Fibroblast of skin of back (primary cell): ENCODE measurements at regions not wholly inside any gene's neighbourhood (a gene's known extent, or its start where the extent isn't known, plus 50 kb on each side); places are given as distances from the start of the nearest gene placed in this dataset.
A peak's percentile ranks its signal among the peaks of the same experiment; 100 is the strongest.

Source experiments
- DNase-seq: peaks from one replicate; pipeline ENCODE4 v3.0.0-alpha.2; 2013

DNA sequence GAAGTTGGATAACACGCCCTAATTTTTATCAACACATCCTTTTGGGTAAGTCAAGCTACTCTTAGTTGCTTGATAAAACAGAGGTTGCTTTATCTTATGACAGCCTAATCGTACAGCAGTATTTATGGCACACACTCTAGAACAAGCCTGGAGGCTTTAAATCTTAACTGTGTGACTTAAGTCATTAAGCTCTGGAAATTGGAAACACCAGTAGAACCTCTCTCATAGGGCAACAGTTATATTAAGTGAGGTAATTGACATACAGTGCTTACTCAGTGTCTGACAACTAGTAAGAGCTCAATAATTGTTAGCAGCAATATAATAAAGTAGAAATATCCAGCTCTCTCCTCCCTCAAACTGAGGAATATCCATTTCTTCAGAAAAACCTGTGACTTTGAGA, 808.9 kb upstream of the WWC1 start:
- DNase-seq: no peak

DNA sequence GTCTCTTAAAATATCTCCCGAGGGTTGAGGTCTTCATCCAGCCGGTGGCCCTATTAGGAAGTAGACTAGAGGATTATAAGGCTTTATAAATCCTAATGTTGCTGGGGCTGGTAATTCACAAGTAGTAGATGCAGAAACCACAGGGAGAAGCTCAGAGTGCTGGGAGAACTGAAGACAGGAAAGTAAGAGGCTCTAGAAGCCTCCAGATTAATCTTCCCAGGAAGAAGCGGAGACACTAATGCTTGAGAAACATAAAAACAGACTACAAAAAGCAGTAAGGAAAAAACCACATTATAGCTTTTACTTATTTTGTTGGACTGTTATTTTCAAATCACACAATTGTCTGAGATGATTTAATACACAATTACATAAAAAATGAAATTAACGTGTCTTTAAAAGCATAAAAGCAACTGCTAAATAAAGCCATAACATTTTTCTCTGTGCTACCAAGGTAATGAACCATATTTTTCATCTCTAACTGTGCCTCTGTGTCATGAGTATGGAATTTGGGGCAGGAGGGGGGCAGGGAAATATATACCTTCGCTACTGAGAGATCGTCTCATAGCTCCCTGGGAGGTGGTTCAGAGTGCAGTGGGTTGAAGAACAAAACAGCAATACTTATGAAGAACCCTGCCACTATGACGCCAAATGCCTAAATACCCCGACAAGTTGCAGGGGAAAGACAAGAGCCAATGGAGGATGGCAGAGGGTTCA, 806.2 kb upstream of the WWC1 start:
- DNase-seq: peak; percentile 49

DNA sequence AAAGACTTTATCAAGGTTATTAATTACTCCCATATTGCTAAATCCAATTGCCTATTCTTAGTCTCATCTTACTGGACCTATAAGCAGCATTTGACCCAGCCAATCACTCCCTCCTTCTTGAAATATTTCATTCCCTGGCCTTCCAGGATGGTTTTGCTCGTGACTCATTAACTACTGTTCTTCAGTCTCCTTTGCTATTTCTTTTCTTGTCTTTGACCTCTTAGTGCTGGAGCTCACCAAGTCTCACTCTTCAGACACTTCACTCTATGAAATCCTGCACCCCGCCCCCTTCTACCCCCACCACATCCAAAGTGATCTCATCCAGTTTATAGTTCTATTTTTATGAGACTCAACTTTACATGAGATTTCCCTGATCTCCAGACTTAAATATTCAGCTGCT, 803.1 kb upstream of the WWC1 start:
- DNase-seq: peak; percentile 34

DNA sequence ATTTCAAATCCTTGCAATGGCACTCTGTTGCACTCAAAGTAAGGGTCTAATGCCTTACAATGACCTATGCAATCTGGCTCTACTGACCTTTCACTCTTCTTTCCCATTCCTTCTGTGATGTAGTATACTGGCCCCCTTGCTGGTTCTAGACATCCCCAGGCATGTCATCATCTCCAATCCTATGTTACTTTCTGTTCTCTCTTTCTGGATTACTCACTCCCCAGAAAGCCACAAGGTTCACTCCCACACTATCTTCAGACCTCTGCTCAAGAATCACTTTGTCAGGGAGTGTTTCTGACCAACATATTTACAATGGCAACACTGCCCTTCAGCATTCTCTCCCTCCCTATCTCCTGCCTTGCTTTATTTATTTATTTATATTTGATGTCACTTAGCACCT, 802.2 kb upstream of the WWC1 start:
- DNase-seq: peak; percentile 32

DNA sequence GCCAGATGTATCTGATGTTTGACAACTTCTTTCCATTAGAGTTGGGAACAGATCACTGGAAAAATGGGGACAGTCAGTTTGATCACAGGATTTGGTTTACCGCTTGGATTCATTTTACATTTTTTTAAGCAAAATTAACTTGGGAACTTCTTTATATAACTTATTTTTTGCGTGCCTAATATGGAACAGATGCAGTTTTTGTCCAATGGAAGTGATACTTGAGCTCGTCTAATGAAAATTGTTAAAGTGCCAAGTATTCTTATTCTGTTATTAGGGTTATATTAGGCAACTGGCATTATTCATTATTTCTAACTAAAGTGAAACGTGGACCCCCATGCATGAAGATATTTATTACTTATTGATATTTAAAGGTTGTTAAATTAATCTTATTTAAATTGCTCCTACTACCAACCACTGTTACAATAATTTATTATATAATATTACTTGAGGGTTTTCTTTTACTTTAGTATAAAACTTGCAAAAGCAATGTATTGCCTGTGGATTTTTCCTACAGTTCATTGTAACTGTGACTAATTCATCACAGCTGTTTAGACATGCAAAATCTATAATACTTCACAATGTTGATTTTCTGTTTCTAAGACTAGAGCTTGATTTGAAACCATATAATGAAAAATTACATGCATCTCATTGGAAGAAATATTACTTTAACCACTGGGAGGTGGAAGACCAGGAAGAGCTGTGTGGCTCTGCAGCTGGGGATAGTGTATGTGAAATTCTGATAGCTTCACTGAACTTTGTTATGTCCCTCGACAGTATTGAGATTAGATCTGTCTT, 787.3 kb upstream of the WWC1 start:
- DNase-seq: no peak

DNA sequence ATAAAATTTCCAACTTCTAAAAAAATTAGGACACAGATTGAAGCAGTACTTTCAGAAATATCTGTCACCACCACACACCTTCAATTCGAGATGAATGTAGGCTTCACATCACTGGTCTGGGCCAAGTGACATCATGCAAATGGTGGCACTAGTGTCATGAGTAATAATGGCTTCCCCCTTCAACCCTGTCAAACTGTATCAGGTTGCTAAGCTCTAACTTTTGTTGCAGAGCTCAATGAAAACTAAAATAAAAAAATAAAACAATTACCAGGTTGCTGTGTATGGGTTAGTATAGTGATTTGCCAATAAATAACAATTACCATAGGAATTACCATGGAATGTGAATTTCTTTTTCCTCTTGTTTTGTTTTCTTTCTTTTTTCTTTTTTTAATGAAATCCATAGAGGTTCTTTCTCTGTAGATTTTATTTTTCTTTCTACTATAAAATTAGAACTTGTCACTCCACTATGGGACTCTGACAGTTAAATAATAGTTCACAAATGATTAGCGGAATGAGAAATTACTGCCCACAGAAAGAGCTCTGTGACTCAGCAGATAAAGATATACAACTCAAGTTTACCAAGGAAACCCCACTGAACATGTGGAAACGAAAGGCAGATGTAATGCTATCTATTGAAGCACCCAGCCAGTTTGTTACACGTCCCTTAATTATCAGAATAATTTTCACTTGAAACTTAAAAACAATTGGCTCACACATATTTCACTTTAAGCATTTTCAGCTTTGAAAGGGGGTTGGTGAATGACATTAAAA, 783.8 kb upstream of the WWC1 start:
- no peak for DNase-seq

DNA sequence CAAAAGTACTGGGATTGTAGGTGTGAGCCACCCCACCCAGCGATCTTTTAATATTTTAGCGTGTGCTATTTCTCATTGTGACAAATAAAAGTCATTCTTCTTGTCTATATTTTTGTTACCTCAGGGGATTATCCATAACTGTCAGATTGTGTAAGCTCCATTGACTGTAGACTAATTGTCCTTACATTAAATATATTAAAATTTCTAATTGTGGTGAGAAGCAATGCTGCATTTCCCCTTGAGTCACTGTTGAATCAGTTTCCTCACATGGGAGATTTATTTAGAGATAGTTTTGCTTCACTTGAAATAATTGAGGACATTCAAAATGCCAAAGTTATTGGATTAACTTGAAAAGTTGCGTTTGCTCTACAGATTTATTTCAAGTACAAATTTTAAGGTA, 782.4 kb upstream of the WWC1 start:
- no peak for DNase-seq

DNA sequence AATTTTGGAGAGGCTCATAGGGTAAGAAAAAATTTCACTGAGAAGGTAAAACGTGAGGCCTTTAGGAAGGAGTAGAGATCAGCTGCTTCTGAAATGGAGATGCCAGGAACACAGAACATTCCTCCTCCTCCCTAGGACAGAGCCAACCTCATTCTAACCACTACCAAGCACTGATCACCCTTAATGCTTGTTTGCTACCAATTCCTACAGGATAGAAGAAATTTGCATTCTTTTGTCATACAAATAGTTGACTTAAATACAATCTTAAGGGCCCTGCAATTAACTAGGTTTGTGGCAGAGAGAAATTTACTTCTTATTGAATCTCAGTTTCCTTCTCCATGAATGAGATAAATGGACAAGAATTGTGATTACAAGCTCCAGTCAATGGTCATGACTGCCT, 780.2 kb upstream of the WWC1 start:
- DNase-seq: no peak

DNA sequence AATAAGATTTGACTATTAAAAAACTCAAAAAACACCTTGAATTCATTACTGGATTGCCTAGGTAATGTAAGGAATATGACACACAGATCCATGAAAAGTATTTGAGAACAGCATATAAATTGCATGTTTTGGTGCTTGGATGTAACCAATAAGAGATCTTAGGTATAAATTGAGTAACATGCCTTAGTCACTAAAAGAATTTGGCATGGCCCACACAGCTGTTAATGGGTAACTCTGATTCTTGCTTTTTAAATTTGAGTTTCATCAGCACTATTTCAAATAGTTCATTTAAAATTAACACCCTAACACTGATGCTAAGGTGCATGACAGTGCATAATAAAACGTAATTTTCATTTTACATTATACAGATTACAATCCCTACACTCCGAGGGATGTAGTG, 779.3 kb upstream of the WWC1 start:
- no peak for DNase-seq

DNA sequence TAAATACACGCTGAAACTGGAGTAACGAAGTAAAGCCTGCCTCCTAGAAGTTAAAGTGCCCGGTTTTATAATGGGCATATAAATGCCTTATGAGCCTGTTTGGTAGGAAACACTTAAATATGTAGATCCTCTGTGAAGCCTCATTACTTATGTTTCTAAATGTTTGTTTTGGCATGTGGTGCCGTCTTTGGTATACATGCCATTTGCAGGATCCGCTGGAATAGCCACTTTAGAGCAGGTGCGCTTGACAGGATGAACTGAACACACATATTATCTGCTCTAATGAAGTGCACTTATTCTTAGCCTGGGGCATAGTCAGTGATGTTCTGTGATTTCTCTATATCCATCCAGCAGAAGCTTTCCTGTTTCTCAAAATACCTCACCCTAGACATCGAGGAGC, 778.1 kb upstream of the WWC1 start:
- DNase-seq: no peak

DNA sequence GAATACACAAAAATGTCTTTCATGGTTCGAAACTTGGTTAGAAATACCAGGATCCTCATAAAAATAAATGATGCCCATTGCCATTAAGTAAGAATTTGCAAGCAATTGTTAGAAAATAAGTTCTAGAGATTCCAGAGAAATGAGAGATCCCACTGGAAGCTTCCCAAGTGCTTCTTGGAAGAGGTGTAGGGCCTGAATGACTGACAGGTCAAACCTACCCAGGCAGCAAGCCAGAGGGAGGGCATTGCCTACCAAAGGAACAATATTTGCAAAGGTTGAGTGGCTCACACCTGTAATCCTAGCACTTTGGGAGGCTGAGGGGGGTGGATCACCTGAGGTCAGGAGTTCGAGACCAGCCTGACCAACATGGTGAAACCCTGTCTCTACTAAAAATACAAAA, 777.0 kb upstream of the WWC1 start:
- no peak for DNase-seq

DNA sequence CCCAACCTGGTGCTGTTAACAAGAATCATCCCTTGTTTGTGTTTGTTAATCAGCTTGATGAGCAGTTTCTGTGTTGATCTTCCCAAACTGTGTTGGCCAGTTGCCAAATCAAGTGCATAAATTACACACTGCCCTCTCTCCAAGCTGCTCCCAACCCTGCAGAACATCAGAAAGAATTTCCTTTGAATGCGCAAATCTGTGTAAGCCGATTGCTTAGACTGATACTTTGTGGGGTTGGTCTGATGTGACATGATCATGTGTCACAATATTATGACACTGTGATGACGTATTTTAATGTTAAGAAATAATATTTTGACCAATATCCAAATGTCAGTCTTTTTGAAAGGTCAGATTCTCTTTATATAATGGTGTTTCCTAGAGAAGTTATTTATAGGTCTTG, 766.4 kb upstream of the WWC1 start:
- no peak for DNase-seq

DNA sequence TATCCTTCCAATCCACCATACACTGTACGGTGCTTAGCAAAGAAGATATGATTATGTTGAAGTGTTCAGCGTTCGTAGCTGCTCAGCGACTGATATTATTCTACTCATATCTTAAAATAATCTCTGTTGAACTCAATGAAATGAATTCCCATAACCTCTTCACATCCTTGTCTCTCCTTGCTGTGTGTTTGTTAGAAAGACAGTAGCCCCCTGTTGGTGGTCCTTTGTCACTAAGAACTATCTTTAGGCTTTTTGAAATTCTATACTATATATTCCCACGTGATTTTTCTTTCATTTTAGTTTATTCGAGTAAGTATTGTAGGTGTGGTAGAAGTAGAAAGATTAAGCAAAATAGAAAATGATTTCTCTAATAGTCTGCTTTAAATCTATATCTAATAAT, 762.8 kb upstream of the WWC1 start:
- DNase-seq: no peak

DNA sequence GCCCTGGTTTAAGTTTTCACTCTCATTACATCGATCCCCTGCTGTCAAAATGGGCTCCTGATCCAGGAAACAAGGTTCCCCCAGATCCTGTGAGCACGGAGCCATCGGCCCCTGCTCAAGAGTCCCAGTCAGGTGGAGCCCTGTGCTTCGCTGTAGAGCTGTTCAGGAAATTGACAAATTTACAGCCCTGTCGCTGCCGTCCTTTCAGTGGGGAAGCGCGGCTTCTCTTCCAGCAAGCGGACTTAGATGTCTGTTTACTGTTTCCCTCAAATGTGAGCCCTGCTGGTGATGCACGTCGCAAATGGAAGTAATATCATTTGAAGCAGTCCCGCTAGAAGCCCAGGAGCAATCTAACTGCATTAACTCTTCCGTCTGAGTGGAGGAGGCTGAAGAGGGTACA, 760.9 kb upstream of the WWC1 start:
- no peak for DNase-seq

DNA sequence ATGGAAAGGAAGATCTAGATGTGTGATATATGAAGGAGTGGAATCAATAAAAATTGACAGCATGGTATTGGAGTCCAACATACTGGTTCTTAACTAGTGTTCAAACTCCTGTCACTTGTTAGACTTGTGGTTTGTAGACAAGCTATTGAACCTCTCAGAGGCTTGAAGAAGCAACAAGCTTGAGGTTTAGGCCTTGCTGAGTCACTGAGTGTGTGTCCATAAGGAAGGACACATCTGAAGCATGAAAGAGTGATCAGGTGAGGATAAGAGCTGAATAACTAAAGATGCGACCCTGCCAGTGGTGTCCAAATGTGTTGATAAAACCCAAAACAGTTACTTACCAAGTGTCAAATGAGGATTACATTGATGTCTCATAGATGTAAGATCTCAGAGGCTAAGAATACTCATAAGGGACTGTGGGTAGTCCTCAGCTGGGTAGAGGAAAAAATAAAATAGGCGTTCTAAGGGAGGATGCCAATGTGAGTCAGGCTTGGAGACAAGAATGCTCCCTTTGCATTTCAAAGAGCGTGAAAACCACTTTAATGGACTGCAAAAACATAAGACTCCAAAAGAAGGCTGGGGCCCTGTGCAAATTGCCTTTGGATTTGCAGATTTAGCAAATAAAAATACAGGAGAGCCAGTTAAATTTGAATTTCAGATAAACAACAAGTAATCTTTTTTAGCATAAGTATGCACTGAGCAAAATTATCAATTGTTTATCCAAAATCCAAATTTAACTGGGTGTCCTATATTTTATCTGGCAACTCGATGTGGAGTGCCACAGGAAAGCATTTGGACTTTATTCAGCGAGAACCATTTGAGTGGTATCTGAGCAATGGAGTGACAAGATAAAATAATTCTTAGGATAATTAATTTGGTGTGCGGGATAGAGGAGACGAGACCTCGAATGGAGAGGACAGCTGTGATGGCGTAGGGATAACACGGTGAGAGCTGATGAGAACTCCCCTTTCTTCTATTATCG, 757.3 kb upstream of the WWC1 start:
- DNase-seq: no peak

DNA sequence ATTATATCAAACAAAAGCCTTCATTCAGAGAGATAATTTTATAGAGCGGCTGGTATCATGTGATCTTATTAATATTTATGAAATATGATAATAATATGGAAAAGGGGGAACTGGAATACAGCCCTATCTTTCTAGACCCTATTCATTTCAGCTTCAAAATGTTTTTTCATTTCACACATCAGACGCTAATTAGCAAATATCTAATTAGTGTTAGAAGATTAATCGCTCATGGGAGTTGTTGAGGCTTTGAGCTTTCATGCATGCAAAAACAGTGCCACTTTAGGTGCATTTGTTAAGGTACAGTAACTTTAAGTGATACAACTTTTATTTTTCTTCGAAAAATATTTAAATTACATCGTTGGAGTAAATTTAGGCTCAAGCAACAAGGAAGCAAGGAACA, 751.7 kb upstream of the WWC1 start:
- no peak for DNase-seq

DNA sequence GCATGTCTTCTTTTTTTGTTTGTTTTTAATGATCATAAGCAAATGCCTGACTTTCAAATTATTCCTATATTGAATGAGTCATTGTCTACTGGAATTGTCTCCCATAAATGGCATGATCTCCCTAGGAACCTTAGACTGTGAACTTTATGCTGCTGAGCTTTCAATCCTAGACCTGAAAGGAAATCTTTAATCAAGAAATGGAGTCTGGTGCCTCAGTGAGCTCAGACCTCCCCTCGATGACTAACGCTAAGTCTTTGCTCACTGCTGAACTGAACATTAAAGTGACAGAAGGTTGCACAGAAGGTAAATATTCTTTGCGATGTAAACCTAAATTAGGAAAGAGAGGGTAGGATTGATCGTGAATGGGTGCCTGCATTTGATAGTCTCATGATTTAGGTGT, 745.2 kb upstream of the WWC1 start:
- peak; percentile 1 for DNase-seq

DNA sequence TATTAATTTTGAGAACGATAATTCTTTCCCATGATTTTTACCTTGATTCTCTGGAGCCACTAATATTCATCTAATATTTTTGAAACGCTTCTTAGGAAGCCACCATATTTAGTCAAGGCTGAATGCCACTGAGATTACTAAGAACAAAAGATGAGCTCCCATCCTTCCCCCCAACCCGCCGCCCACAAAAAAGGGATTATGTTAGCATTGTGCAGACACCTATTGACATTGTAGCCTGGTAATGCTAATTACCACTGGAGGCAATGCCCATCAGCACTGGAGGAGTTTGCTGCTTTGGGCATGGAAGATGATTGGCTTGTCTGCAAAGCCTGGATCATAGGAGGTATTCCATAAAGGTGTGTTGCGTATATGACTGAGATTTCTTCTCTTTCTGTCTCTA, 739.1 kb upstream of the WWC1 start:
- DNase-seq: no peak

DNA sequence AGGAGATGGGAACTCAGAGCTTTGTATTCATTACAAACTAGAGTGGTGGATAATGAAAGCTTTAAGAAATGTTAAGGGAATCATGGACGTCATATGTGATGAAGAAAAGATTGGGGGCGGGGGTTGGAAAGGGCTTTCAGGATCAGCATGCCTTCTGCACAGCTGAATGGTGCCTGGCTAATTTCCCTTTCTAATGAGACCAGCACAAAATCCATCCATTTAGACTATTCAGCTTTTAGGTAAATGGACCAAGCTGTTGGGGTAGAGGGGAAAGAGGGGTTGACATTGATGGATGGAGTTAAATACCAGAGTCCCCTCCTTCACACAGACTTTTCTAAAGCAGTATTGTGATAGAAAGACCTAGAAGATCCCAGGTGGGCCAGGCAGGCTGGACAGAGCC, 737.9 kb upstream of the WWC1 start:
- DNase-seq: no peak

DNA sequence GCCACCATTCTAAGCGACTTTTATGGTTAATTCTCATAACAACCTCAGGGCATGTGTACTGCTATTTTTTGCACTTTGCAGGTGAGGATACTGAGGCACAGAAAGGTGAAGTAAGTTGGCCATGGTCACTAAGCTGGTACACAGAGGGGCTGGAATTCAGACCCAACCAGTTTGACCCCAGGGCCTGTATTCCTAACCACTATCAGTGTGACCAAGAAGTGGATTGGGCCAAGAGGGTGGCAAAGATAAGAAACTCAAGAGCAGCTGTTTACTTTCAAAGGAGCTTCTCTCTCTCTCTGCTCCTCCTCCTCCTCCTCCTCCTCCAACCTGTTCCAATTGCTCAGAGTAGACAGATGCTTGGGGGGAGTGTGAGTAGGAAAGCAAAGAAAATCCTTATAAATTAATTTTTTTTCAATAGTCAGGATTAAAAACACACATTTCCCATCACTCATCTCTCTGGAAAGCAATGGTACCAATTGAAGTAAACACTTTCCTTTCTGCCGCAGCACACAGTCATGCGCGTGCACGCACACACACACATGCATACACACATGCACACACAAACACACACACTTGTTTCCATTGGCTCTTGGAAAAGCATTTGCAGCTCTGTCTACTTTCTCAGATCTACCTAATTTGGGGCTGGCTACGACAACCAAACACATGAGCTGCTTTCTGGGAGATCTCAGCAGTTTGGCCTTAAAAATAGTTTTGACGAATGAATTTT, 736.7 kb upstream of the WWC1 start:
- DNase-seq: no peak

DNA sequence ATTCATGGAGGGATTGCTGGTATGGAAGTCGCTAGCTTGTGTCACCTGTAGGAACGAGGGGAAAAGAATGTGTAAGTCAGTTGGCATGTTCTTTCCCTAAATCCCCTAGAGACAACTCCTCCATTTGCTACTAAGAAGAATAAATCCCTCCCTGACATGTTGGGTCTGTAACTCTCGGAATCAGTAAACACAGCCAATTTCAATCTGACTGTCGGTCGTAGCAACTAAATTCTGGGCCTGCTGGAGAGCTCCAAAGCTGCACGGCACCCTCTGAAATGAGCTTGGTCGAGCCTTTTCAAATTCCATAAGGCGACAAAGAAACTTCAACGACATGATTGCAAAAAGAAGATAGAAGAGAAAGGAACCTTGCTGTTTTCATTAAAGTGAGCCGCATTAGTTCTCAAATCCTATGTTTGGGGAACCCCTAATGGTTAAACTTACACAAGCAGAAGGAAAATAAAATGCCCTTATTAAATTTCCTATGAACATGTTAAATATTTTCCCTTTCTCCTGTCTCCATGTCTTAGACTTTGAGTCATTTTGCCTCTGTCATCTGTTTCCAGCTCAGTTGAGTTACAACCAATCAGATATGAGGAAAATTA, 735.8 kb upstream of the WWC1 start:
- DNase-seq: peak; percentile 5
